GM21447 (cell line): ENCODE measurements at regions not wholly inside any gene's neighbourhood (a gene's known extent, or its start where the extent isn't known, plus 50 kb on each side); places are given as distances from the start of the nearest gene placed in this dataset.

ENCODE experiments used
- ATAC-seq: cut with Tn5 transposase; IDR thresholded peaks from one replicate; pipeline ENCODE4 v1.9.1; 2021; ENCODE audit not compliant: unreplicated experiment

GRCh38 chr16:66266436-66267291 lies 99.8 kb upstream of the CDH5 start:
- no peak for ATAC-seq

GRCh38 chr16:66265556-66266141 lies 100.8 kb upstream of the CDH5 start:
- ATAC-seq = no peak

GRCh38 chr16:66265048-66265415 lies 101.5 kb upstream of the CDH5 start:
- no peak for ATAC-seq

- ATAC-seq = no peak
Measured at GRCh38 chr16:66264311-66265047, 102.0 kb upstream of the CDH5 start.

- ATAC-seq = no peak
Measured at GRCh38 chr16:66263973-66264310, 102.5 kb upstream of the CDH5 start.

- ATAC-seq = no peak
Measured at GRCh38 chr16:66263168-66263972, 103.1 kb upstream of the CDH5 start.

- no peak for ATAC-seq
Measured at GRCh38 chr16:66262253-66263167, 104.0 kb upstream of the CDH5 start.

- no peak for ATAC-seq
Measured at GRCh38 chr16:66261826-66262225, 104.7 kb upstream of the CDH5 start.

- no peak for ATAC-seq
Measured at GRCh38 chr16:66260522-66261254, 105.8 kb upstream of the CDH5 start.

GRCh38 chr16:66258916-66259845 lies 107.3 kb upstream of the CDH5 start:
- no peak for ATAC-seq

- no peak for ATAC-seq
Measured at GRCh38 chr16:66256919-66257318, 109.6 kb upstream of the CDH5 start.

- no peak for ATAC-seq
Measured at GRCh38 chr16:66255647-66256046, 110.8 kb upstream of the CDH5 start.

GRCh38 chr16:66254751-66255150 lies 111.7 kb upstream of the CDH5 start:
- ATAC-seq = no peak

- no peak for ATAC-seq
Measured at GRCh38 chr16:66254106-66254505, 112.4 kb upstream of the CDH5 start.

GRCh38 chr16:66251476-66252160 lies 114.9 kb upstream of the CDH5 start:
- no peak for ATAC-seq

- no peak for ATAC-seq
Measured at GRCh38 chr16:66250686-66251431, 115.6 kb upstream of the CDH5 start.
